ENCODE measurements at regions not wholly inside any gene's neighbourhood (a gene's known extent, or its start where the extent isn't known, plus 50 kb on each side); places are given as distances from the start of the nearest gene placed in this dataset.

GRCh38 chr6:153210083-153210482, 79.0 kb upstream of the RGS17 start:
- no peak for DNase-seq

GRCh38 chr6:153208706-153209105, 77.6 kb upstream of the RGS17 start:
- no peak for DNase-seq

DNA sequence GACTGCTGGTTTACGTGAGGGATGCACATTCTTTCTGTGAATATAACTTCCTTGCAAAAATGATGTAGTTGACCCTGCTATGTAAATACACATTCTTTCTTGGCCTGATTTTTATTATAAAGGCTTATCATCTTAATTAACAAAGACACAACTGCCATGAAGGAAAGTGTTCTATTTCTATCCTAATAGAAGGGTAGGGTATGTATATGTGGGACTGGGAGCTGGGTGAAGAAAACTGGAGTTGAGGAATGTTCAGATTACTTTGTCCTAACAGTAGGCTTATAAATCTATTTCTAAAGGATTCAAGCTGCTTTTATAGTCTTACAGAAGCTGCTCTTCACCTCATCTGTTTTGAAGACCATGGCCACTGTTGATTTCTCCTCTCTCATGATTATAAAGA, 76.5 kb upstream of the RGS17 start:
- no peak for DNase-seq

DNA sequence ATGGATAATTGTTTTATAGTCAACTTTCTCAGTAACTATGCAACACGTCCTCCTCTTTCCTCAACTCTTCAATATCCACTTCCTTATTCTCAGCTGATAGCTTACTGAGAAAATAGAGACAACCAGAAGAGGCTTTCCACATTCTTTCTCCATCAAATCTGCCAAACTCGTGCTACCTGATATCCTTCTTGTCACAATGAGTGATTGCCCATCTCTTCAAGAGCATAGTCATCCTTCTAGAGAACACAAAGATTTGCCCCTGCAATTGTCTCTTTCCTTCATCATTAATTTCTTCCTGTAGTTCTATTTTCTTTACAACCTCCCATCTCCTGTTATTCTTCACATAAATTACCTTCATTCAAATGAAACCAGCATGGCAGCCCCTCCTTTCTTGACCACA, 75.9 kb upstream of the RGS17 start:
- no peak for DNase-seq

DNA sequence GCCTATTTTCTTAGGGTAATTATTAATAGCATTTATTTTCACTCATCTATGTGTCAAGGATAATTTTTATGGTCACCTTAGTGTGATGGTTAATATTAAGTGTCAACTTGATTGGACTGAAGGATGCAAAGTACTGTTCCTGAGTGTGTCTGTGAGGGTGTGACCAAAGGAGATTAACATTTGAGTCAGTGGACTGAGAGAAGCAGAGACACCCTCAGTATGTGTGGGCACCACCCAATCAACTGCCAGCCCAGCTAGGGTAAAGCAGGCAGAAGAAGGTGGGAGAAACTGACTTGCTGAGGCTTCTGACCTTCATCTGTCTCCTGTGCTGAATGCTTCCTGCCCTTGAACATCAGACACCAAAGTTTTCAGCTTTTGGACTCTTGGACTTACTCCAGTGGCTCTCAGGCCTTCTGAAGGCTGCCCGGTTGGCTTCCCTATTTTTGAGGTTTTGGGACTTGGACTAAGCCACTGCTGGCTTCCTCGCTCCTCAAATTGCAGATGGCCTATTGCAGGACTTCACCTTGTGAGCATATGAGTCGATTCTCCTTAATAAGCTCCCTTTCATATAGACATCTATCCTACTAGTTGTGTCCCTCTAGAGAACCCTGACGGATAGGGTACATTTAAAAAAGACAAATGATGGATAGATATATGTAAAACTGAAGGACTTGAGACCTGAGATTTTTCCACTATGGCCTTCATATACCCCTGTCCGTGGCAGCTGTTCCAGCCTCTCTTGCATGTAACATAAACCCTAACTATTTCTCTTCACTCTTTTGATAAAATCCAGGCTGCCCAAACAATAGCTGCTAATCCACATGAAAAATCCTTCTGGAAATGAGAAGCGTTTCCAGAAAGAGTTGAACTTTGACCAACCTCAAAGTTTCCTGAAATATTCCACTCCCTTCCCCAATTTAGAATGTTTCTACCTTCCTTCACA, 62.1 kb upstream of the RGS17 start:
- no peak for DNase-seq

DNA sequence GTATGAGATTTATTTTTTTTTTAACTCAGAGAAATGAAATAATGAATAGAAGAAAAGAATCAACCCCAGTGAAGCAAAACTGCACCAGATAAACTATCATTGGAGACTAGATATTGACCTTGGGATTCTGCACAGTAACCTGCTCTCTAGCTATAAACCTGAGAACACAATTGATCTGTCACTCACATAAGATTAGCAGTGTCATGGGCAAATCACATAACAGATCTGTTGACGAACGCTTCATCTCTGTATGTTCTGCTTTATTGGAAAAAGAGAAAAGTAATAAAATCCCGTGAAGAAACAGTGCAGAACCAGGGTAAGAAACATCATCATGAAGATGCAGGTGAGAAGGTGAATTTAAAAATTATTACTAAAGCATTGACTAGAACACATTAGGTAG, 52.8 kb upstream of the RGS17 start:
- no peak for DNase-seq

Data from stimulated activated CD4-positive, alpha-beta T cell treated with anti-CD3 and anti-CD28 coated beads, Interleukin-12 subunit alpha, Interleukin-12 subunit beta, amount 100 ng/mL, for 4 hours (primary cell).